GM21529 (cell line): ENCODE measurements at regions not wholly inside any gene's neighbourhood (a gene's known extent, or its start where the extent isn't known, plus 50 kb on each side); places are given as distances from the start of the nearest gene placed in this dataset.

Source experiments
- ATAC-seq: cut with Tn5 transposase; IDR thresholded peaks from one replicate; pipeline ENCODE4 v1.9.1; 2021; ENCODE audit not compliant: unreplicated experiment

- ATAC-seq: no peak
Measured at GRCh38 chr20:54272901-54273488, 65.1 kb downstream of the PFDN4 start.

- ATAC-seq: no peak
Measured at GRCh38 chr20:54275359-54276111, 67.6 kb downstream of the PFDN4 start.

- ATAC-seq: no peak
Measured at GRCh38 chr20:54276577-54277169, 68.8 kb downstream of the PFDN4 start.

- no peak for ATAC-seq
Measured at GRCh38 chr20:54278262-54278661, 70.4 kb downstream of the PFDN4 start.

- ATAC-seq: no peak
Measured at GRCh38 chr20:54282625-54283024, 74.7 kb downstream of the PFDN4 start.

- no peak for ATAC-seq
Measured at GRCh38 chr20:54283253-54283652, 75.4 kb downstream of the PFDN4 start.

GRCh38 chr20:54284928-54285704 lies 77.2 kb downstream of the PFDN4 start:
- no peak for ATAC-seq

GRCh38 chr20:54290636-54291035 lies 82.7 kb downstream of the PFDN4 start:
- no peak for ATAC-seq

GRCh38 chr20:54291339-54292010 lies 83.6 kb downstream of the PFDN4 start:
- no peak for ATAC-seq

- no peak for ATAC-seq
Measured at GRCh38 chr20:54292185-54292584, 84.3 kb downstream of the PFDN4 start.

- no peak for ATAC-seq
Measured at GRCh38 chr20:54293526-54293925, 85.6 kb downstream of the PFDN4 start.

- no peak for ATAC-seq
Measured at GRCh38 chr20:54294094-54294493, 86.2 kb downstream of the PFDN4 start.

GRCh38 chr20:54295686-54296085 lies 87.8 kb downstream of the PFDN4 start:
- no peak for ATAC-seq

- ATAC-seq: no peak
Measured at GRCh38 chr20:54305421-54305820, 97.5 kb downstream of the PFDN4 start.

- no peak for ATAC-seq
Measured at GRCh38 chr20:54306985-54307710, 99.3 kb downstream of the PFDN4 start.

- no peak for ATAC-seq
Measured at GRCh38 chr20:54308804-54309203, 100.9 kb downstream of the PFDN4 start.

- ATAC-seq: no peak
Measured at GRCh38 chr20:54318892-54319291, 111.0 kb downstream of the PFDN4 start.

- ATAC-seq: no peak
Measured at GRCh38 chr20:54320148-54320607, 112.3 kb downstream of the PFDN4 start.

GRCh38 chr20:54321352-54322087 lies 113.6 kb downstream of the PFDN4 start:
- ATAC-seq: no peak
